ENCODE measurements at regions not wholly inside any gene's neighbourhood (a gene's known extent, or its start where the extent isn't known, plus 50 kb on each side); places are given as distances from the start of the nearest gene placed in this dataset.
"Not testable (repeated sequence)": the region's sequence is repeated elsewhere in the genome, so short reads cannot be mapped to it uniquely, and the experiment has no call there.

- no peak for DNase-seq (ENCODE audit: low read depth)
These were observed 155.4 kb upstream of the MAP3K1 start for GRCh38 chr5:56659971-56660370.

- no peak for DNase-seq (ENCODE audit: low read depth)
These were observed 156.4 kb upstream of the MAP3K1 start for GRCh38 chr5:56658972-56659371.

GRCh38 chr5:56656846-56657726, 158.3 kb upstream of the MAP3K1 start:
- no peak for DNase-seq (ENCODE audit: low read depth)

GRCh38 chr5:56651893-56652292, 163.5 kb upstream of the MAP3K1 start:
- DNase-seq (ENCODE audit: low read depth), result no peak

- no peak for DNase-seq (ENCODE audit: low read depth)
These were observed 165.0 kb upstream of the MAP3K1 start for GRCh38 chr5:56650386-56650785.

- no peak for DNase-seq (ENCODE audit: low read depth)
These were observed 165.8 kb upstream of the MAP3K1 start for GRCh38 chr5:56649569-56649968.

- no peak for DNase-seq (ENCODE audit: low read depth)
These were observed 166.8 kb upstream of the MAP3K1 start for GRCh38 chr5:56648460-56649034.

GRCh38 chr5:56647099-56647850, 168.1 kb upstream of the MAP3K1 start:
- no peak for DNase-seq (ENCODE audit: low read depth)

GRCh38 chr5:56641635-56642260, 173.6 kb upstream of the MAP3K1 start:
- no peak for DNase-seq (ENCODE audit: low read depth)

GRCh38 chr5:56640763-56641406, 174.5 kb upstream of the MAP3K1 start:
- DNase-seq (ENCODE audit: low read depth), result no peak

- no peak for DNase-seq (ENCODE audit: low read depth)
These were observed 175.9 kb upstream of the MAP3K1 start for GRCh38 chr5:56639476-56639875.

- DNase-seq (ENCODE audit: low read depth), result no peak
These were observed 176.5 kb upstream of the MAP3K1 start for GRCh38 chr5:56638768-56639238.

GRCh38 chr5:56638061-56638621, 177.2 kb upstream of the MAP3K1 start:
- no peak for DNase-seq (ENCODE audit: low read depth)

GRCh38 chr5:56637321-56637920, 177.9 kb upstream of the MAP3K1 start:
- DNase-seq (ENCODE audit: low read depth), result no peak

GRCh38 chr5:56633950-56634349, 181.4 kb upstream of the MAP3K1 start:
- DNase-seq (ENCODE audit: low read depth), result no peak

GRCh38 chr5:56632939-56633338, 182.4 kb upstream of the MAP3K1 start:
- DNase-seq (ENCODE audit: low read depth), result no peak

GRCh38 chr5:56632199-56632598, 183.2 kb upstream of the MAP3K1 start:
- no peak for DNase-seq (ENCODE audit: low read depth)

- no peak for DNase-seq (ENCODE audit: low read depth)
These were observed 183.6 kb upstream of the MAP3K1 start for GRCh38 chr5:56631719-56632118.

GRCh38 chr5:56628616-56629015, 186.7 kb upstream of the MAP3K1 start:
- DNase-seq (ENCODE audit: low read depth), result not testable (repeated sequence)

- DNase-seq (ENCODE audit: low read depth), result no peak
These were observed 189.8 kb upstream of the MAP3K1 start for GRCh38 chr5:56625541-56625940.

GRCh38 chr5:56624751-56625150, 190.6 kb upstream of the MAP3K1 start:
- DNase-seq (ENCODE audit: low read depth), result no peak

All from activated gamma-delta T cell treated with anti-CD3 and anti-CD28 coated beads, Interleukin-2, amount 50 U/mL, for 16 hours (primary cell).